ENCODE measurements at regions not wholly inside any gene's neighbourhood (a gene's known extent, or its start where the extent isn't known, plus 50 kb on each side); places are given as distances from the start of the nearest gene placed in this dataset.

DNA sequence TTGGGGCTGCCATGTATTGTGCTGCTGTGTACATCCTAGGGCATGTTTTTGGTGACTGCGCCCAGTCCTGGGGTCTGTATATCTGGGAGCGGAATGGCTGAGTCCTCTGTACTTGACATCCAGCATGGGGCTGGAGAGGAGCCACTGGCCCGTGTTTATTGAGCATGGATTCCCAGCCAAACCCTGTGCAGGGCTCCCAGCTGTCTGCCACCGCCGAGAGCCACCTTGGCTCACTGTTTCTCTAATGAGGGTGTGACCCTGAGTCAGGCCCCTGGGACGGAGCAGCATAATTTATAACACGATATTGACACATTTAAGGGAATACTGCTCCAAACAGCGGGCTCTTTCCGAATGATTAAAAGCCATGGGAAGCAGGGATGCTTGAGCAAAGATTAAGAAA is 211.5 kb upstream of the PWP1 start:
- no peak for DNase-seq

DNA sequence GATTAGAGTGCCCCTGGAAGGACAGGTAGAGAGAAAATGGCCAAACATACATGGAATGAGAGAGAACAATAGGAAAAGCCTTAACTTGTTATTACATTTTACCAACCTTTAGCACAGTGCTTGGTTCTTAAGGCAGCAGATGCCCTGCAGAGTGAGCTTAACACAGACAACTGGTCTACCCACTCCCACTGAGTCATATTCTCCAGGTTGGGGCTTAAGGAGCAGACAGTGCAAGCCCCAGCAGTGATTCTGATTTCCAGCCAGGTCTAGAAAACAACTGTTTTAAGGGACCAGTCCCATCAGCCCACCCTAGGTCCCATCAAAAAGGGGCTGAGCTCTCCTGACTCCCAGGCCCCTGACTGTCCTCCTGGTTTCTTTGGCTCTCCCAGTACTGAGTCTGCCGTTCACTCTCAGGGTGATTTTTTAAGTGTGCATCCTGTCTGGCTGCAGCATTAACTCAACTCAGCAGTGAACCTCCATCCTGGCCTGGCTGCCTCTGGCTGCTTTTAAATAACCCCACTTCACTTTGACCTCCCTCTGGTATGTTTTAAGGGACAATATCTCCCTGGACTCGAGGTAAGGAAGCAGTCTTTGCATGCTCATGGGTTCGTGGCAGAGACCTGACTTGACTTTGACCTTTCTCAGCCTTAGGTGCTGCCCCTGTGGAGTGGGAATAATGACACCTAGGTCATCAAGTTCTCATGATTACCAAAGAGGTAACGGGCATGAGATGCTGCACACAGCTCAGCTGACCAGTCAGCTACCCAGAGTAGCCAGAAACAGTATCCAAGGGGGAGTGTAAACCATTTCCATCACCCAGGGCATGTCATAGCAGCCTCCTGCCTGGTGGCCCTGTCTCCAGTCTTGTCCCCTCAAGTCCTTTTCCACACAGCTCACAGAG is 210.7 kb upstream of the PWP1 start:
- DNase-seq: no peak

DNA sequence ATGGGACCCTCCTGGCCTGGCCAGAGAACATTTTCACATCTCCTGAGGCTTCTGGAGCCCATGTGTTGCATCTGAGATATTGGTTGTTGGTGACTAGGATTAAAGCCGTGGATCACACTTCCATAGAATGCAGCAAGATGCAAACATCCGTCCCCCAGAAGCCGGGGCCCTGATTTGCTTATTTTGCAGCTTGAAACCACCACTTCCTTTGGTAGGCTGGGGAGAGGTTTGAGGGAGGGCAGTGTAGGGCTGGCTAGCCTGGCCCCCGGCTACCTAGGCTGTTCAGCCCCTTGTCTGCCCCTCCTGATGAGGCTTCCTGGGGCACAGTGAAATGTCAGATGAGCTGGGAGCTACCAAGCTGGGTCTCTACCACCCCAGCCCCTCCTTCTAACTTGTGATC is 209.7 kb upstream of the PWP1 start:
- no peak for DNase-seq

DNA sequence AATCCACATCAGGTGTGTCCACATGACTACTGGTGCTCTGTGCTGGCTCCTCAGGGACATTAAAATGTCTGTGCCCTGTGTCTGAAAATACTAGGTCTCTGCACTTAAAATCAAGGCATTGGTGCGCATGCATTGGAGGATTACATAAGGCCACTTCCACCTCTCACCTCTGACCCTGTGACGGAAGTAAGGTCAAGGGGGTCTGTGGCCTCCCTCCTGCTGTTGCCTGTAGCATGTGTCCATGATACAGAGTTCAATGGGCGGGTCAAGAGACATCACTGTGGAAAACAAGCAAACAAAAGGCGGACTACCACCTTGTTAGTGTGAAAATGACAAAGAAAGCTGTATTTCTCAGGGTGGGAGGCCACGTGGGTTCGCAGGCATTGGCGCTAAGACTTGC is 208.6 kb upstream of the PWP1 start:
- DNase-seq: no peak

DNA sequence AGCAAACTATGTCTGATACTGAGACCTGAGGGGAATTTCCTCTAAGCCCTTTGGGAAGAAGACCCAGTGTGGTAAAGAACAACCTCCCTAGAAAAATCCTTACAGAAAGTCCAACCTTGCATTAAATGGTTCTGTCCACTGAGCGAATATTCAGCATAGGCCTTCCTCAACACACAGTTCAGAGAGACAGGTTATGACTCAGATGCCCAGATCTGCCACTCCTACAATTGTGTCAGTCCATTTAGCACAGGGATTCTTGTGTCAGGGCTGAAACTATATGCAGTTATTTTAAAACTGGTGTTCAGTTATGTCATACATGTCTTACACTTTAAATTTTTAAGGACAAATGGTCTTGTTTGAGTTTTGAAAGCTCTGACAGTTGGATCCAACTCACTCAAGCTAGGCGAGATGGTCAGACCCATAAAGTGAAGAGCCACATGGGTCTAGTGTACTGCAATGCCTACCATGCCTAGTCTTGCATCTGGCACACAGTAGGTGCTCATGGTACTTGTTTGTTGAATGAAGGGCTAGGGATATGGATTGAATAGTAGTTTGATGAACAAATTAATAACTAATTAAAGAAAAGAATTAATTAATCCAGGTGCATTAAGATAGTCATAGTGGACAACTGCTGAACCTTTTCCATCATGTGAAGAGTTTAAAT is 207.5 kb upstream of the PWP1 start:
- no peak for DNase-seq

DNA sequence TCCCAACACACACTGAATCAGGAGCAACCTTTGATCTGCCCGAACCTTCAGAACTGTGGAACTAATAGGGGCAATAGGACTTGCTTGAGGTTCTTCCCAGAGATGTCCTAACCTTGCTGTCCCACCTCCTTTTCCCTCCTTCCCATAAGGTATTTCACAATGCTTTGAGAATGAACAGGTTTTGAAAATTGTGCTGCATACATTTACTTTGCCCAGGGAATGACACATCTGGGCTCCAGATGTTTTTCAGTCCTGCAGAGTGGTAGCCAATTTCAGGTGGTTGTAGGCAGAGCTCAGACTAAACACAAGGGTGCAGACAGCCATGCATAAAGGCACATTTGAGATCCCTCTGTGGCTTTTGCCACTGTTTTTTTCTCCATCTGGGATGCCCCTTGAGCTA is 206.7 kb upstream of the PWP1 start:
- DNase-seq: no peak

DNA sequence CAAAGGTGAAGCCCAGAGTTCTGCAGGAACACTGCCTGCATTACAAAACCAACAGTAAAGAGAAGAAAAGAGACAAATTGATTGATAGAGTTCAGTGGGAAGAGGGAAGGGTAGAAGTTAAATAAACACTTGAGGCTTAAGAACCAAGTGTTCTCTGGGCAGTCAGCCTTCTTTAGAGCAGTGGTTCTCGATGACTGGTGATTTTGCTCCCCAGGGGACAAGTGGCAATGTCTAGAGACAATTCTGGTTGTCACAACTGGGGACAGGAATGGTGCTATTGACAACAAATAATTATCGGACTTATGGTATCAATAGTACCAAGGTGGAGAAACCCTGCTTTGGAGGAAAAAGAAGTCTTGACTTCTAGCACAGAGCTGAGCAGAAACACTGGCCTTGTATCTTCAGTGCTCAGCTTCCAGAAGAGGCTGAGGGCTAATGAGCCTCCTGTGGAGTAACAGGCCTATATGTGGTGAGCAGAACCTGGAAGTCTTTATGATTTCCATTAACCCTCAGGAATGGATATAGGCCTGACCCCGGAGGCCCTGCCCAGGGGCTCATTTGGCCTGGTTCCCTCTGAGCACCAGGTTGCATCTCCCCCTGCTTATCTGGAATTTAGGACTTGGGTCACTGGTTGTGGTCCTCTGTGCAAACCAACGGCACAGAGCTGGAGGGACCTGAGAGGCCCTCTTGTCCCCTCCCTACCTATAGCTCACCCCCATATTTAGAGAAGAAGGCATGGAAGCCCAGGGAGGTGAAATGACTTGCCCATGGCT is 204.6 kb upstream of the PWP1 start:
- no peak for DNase-seq

DNA sequence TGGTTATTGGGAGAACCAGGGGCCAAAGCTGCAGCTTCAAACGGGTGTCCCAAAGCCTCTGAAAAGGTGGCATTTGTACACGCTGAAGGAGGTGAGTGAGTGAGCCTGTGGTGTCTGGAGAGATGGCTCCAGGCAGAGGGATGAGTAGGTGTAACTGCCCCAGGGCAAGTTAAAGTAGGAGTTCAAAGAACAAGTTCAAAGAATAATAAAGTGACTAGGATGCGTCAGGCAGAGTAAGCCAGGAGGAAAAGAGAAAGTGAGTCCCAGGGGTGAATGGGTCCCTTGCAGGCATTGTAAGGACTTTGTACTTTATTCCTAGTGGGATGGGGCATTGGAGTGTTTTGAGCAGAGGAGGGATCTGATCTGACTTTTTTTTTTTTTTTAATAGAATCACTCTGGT is 201.4 kb upstream of the PWP1 start:
- DNase-seq: no peak

DNA sequence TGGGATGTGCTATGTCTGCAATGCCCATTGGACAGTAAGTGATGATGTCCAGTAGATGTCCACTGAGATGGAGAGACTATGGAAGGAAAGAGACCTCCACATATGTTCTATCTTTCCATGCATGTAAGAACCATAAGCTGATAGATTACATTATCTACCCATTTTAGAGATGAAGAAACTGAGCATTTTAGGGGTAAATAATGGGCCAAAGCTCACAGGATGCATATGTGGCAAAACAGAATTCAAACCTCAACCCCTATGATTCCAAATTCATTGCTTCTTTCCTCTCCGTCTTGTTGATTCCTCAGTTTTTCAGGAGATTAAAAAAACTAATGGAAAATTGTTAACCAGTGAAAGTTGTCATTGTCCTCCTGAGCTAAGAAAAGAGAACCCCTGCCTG is 200.7 kb upstream of the PWP1 start:
- no peak for DNase-seq

DNA sequence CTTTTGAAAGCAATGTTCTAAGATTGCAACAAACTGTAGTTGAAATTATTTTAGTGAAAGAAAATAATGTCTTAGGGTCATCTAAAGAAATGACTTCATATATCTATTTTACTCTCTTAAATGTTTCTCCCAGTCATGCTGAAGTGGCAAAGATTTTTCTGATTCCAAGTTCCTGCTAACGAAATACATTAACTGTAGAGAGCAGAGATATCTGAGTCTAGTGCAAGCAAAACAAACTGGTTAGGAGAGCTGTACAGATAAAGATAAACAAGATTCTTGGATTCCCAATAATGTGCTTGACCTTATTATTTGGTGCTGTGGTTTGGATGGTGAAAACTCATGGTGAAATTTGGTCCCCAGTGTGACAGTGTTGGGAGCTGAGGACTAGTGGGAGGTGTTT is 199.9 kb upstream of the PWP1 start:
- no peak for DNase-seq

DNA sequence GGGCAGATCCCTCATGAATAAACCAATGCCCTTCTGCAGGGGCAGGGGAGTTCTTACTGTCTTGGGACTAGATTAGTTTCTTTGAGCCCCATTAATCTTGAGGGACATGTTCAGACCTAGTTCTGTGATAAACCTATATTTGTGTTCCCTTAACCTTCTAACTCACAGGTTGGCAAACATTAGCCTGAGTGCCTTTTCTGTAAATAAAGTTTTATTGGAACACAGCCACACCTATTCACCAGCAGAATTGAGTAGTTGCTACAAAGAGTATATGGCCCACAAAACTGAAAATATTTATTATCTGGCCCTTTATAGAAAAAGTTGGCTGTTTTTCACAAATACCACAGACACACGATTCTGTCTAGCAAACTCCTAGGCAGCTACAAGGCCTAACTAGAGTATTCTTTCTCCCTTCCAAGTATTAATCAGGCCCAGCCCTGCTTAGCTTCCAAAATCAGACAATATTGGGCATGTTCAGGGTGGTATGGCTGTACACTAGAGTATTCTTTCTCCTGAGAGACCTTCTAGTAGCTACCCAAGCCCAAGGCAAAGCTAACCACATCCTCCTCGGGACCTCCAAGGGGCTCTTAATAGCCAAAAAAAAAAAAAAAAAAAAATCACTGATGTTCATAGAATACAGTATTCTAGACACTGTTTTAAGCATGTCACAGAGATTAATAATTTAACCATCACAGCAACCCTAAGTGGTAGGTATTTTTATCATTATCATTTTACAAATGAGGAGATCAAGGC is 199.3 kb upstream of the PWP1 start:
- no peak for DNase-seq

DNA sequence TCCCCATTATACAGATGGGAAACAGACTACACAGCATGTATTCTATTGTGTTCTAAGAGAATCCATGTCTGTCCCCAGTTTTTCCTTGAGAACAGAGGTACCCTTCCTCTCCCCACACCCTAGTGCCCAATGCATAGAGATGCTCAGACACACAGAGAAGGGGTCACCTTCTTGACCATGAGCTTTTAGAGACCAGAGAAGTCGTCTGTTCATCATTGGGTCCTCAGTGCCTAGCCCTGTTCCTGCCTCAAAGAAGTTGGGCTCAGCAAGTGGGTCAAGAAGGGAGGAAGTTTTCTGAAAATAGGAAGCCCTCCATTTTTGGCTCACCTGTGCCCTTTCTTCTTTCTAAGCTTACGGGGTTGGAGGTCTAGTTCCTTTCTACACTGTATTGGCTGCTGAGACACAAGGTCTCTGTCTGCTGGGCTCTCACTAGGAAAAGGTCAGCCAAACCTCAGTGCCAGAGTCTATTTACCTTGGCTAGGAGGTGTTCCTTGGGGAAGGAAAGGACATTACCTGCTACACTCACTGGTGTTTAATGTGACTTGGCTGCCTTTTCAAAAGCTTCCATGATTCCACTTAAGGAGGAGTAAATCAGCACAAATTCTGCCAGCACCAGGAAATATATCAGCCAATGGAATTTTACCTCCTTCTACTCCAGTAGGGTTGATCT is 198.5 kb upstream of the PWP1 start:
- no peak for DNase-seq

DNA sequence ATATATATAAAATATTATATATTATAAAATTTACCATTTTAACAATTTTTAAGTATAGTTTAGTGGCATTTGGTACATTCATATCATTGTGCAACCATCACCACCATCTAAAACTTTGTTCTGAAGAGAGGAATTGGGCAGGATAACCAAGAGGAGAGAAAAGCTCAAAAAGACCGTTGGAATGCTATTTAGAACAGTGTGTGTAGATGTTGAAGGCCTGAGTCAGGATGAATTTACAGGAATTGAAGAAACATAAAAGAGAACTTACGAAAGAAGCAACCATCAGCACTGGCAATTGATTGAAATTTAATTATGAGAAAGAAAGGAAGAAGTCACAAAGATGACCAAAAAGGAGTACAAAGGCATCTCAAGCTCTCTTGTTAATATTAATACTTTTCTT is 196.9 kb upstream of the PWP1 start:
- no peak for DNase-seq

DNA sequence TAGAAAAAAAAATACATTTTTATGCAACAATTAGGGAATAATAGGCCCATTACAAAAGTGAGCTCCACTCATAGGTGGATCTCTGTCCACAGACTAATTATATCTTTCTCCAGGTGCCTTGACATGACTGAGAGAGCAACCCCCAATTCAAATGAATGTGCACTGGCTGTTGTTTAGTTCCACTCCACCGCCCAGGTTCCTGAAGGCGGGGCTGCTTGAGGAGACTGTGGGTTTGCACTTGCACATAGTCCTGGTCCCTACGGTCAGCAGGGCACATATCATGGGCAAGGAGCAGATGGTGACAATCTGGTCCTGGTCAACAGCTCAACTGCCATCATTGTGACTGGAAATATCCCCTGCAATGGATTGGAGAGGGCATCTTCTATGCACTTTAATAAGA is 195.6 kb upstream of the PWP1 start:
- DNase-seq: no peak

DNA sequence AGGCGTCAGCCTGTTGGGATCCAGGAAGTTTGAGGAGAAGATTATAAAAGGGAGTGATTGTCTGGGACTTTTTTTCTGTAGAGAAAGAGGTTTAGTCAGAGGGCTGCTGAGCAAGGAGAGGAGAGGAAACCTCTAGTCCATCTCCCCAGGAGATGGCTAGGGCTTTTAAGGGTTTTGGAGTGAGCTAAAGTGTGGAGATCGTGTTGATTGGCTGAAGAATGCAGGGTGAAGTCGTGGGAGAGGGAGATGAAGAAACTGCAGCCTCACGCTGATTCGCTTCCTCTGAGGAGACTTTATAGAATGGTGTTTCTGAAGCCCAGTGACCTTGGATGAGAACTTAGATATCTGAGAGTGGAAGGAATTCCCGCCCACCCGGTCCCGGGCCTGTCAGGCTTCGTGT is 193.7 kb upstream of the PWP1 start:
- no peak for DNase-seq

DNA sequence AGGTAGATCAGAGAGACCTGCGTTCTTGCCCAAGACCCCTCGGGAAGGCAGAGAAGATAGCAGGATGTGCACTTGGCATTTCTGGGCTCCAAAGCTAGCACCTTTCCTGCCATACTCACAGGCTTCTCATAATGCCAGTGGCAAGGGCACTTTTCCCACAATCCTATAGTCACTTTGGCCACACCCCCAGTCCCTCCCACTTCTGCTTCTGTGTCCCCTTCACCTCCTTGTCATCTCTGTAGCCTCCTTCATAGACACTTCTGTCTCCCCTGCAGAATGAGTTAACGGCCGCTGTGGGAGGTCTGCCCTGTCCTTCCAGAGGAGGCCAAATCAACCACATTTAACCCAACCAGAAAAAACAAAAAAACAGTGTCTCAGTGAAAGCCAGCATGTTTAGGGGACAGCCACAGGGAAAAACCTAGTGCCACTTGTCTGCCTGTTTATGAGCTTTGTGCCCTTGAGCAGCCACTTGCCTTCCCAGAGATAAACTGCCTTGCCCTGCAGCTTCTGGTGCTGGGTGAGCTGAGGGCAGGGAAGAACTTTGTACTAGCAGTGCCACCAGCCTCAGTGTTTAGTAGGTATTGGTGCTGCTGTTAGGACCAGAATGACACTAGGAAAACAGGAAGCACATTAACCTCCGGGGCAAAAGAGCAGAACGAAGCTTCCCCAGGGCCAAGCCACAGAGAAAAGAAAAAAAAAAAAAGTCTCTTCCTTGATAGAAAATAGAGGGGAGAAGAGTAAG is 193.0 kb upstream of the PWP1 start:
- no peak for DNase-seq

DNA sequence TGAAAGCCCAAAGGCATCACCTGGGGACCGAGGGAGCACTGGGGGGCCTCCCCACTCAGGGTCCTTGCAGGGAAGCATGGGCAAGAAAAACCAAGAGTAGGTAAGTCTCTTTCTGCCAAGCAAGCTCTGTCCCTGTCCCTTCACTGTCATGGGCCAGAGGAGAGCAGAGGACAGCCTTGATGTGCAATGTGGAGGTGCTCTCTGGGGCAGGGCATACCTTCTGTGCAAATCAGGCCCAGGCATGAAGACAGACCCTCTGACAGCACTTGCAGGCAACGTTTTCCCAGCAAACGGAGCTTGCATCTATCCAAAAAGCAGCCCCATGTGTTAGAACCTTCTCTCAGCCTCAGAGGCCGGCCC is 192.5 kb upstream of the PWP1 start:
- DNase-seq: no peak

DNA sequence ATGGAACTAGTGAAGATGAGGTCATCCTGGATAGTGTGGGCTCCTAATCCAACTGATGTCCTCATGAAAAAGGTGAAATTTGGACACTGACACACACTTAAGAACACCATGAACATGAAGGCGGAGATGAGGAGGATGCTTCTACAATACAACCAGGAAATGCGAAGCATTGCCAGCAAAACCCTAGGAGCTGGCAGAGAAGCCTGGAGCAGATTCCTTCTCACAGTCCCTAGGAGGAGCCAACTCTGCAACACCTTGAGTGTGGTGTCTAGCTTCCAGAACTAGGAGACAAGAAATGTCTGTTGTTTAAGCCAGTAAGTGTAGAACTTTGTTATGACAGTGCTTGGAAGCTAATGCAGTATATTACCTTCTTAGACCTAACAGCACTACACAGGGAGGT is 191.9 kb upstream of the PWP1 start:
- DNase-seq: no peak

DNA sequence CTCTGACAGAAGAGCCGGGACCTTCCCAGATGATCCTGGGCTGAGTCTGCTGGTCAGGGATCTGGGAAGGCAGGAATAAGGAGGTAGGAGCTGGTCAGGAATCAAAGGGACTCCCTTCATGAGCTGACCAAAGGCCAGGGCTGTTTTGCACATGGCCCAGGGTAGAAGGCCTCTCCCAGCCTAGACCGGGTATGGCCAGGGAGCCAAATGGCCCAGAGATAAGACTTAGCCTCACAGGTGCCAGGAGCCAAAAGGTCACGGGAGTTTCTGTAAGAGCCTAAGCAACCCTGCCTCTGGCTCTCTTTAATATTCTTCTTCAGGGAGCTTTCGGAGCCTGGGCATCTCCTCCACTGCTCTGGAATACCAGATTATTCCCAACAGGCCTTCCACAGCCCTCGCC is 191.3 kb upstream of the PWP1 start:
- DNase-seq: no peak

DNA sequence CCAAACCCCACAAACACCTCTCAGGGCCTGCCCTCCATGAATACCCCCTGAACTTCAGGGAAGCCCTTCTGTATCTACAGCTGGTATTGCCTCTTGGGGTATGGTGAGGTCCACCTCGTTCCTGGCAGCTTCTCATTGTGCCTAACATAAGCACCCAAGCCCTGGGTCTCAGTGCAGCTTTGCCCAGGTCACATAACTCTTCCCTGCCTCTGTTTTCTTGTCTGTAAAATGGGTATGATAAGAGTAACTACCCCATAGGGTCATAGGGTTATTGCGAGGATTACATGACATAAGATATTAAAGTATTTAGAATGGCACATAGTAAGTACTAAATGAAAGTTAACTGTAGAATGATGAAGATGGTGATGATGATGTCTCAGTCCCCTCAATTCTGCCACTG is 190.0 kb upstream of the PWP1 start:
- DNase-seq: no peak

DNA sequence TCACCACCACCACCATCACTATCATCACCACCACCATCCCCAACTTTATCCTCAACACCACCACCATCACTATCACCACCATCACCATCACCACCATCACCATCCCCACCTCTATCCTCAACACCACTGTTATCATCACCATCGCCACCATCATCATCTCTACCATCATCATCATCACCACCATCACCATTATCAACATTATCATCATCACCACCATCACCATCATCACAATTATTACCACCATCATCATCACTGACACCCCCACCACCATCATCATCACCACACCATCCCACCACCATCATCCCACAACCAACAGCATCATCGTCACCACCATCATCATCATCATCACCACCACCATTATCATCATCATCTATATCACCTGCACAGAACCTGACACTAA is 188.4 kb upstream of the PWP1 start:
- no peak for DNase-seq
